C4-2B (cell line): ENCODE measurements at regions not wholly inside any gene's neighbourhood (a gene's known extent, or its start where the extent isn't known, plus 50 kb on each side); places are given as distances from the start of the nearest gene placed in this dataset.

Experiments
- ZFX ChIP-seq: fragments of 450-650 bp; IDR thresholded peaks from 2 replicates; pipeline ENCODE4 v1.6.1; 2017
- TF ChIP-seq, protein P1 (sequence below): fragments of 450-650 bp; conservative IDR thresholded peaks from 2 replicates; pipeline ENCODE4 v1.5.1; 2017; ENCODE audit warnings: mild to moderate bottlenecking

DNA sequence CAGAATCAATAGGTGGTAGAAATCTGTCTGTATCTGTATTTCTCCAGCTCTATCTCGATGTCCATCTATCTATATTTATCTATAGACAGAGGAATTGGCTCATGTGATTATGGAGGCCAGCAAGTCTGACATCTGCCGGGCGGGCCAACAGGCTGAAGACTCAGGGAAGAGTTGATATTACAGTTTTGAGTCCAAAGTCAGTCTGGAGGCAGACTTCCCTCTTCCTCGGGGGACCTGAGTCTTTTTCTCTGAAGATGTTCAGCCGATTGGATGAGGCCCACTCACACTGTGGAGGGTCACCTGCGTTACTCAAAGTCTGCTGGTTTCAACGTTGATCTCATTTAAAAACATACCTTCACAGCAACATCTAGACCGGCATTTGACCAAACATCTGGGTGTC lies 98.7 kb downstream of the RAMP3 start:
- TF ChIP-seq, protein P1, sequence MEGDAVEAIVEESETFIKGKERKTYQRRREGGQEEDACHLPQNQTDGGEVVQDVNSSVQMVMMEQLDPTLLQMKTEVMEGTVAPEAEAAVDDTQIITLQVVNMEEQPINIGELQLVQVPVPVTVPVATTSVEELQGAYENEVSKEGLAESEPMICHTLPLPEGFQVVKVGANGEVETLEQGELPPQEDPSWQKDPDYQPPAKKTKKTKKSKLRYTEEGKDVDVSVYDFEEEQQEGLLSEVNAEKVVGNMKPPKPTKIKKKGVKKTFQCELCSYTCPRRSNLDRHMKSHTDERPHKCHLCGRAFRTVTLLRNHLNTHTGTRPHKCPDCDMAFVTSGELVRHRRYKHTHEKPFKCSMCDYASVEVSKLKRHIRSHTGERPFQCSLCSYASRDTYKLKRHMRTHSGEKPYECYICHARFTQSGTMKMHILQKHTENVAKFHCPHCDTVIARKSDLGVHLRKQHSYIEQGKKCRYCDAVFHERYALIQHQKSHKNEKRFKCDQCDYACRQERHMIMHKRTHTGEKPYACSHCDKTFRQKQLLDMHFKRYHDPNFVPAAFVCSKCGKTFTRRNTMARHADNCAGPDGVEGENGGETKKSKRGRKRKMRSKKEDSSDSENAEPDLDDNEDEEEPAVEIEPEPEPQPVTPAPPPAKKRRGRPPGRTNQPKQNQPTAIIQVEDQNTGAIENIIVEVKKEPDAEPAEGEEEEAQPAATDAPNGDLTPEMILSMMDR = no peak
- no peak for TF ChIP-seq ZFX
